ENCODE measurements at regions not wholly inside any gene's neighbourhood (a gene's known extent, or its start where the extent isn't known, plus 50 kb on each side); places are given as distances from the start of the nearest gene placed in this dataset.

DNA sequence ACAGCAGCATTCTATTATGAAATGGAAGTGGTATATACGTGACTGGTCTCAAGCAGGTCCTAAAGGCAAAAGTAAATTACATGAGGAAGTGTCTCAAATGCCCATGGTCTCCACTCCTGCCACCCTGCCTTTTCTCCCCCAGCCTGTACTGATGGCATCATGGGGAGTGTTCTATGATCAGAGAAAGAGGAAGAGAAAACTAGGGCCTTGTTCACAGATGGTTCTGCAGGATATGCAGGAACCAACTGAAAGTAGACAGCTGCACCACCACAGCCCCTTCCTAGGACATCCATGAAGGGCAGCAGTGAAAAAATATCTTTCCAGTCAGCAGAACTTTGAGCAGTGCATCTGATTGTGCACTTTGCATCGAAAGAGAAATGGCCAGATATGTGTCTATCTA lies 901.5 kb downstream of the ARAP2 start:
- TF ChIP-seq ZNF274 (IDR thresholded peaks at IDR 0.05; ENCODE audit: low read depth, low read length), result no peak
- no peak for TF ChIP-seq YY1 (IDR thresholded peaks at IDR 0.05; ENCODE audit: insufficient read depth, insufficient read length)
- TF ChIP-seq SUZ12 (IDR thresholded peaks at IDR 0.05; ENCODE audit: extremely low read depth, insufficient read depth, insufficient read length), result no peak

Data from NT2/D1 (cell line).